ENCODE measurements at regions not wholly inside any gene's neighbourhood (a gene's known extent, or its start where the extent isn't known, plus 50 kb on each side); places are given as distances from the start of the nearest gene placed in this dataset.

DNA sequence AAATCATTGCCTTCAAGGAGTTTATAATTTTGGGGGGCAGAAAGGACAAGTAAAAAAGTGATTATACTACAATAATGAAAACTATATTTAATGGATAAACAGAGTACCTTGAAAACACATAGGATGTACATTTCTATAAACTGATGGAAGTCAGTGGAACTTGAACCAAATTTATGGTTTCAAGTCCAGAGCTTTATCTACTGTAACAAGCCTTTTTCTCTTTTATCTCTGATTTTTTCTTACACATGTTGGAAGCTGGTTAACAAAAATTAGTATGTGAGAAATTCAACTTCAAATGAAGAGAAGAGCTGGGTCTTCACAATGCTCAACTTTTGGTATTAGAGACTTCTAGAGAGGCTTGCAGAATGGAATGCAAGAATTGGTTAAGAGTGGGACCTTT, 393.6 kb downstream of the LMO7 start:
- Histone ChIP-seq H3K4me3 (ENCODE audit: low read length in 2 of 2) (no peak overlapping the region), H3K9me3 (ENCODE audit: control insufficient read depth in 2 of 2, insufficient read depth in 1 of 2, low read length in 1 of 2) (no peaks in the 10 kb centered on the region), H3K27me3 (ENCODE audit: control insufficient read depth in 2 of 2, insufficient read depth in 1 of 2, low read length in 1 of 2) (no peaks in the 10 kb centered on the region), H3K27ac (ENCODE audit: low read depth in 1 of 2, low read length in 1 of 2) (no peak overlapping the region), H3K4me1 (ENCODE audit: control insufficient read depth in 2 of 2, insufficient read depth in 2 of 2, low read length in 2 of 2) (no peaks in the 10 kb centered on the region), H3K36me3 (ENCODE audit: control insufficient read depth in 2 of 2, insufficient read depth in 2 of 2, low read length in 1 of 2) (no peaks in the 10 kb centered on the region)
- no peak for DNase-seq (ENCODE audit: low read depth in 6 of 9, low spot score in 9 of 9)

DNA sequence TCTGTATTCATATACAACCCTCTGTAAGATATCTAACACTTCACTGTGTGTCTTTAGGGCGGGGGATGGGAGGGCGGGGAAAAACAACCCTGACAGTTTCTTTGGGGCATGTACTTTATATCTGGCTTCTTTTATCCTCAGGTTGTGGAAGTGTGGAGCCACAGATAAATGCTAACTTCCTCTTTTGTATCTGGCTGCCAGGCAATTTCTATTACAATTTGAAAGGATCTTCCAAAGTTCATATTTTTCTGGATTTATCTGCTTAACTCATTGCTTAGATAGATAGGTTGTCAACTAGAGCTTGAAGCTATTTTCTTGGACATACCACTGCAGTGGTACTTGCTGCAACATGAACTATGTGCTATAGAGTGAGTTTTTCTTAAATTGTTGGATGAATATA, 393.0 kb downstream of the LMO7 start:
- H3K27ac ChIP-seq (ENCODE audit: low read depth in 1 of 2, low read length in 1 of 2) = no peak overlapping the region
- 11% methylated on average over 2 of the region's 2 CpGs for WGBS
- no peaks in the 10 kb centered on the region for H3K36me3 ChIP-seq (ENCODE audit: control insufficient read depth in 2 of 2, insufficient read depth in 2 of 2, low read length in 1 of 2)
- H3K4me1 ChIP-seq (ENCODE audit: control insufficient read depth in 2 of 2, insufficient read depth in 2 of 2, low read length in 2 of 2) = no peaks in the 10 kb centered on the region
- H3K27me3 ChIP-seq (ENCODE audit: control insufficient read depth in 2 of 2, insufficient read depth in 1 of 2, low read length in 1 of 2) = no peaks in the 10 kb centered on the region
- H3K4me3 ChIP-seq (ENCODE audit: low read length in 2 of 2) = no peak overlapping the region
- H3K9me3 ChIP-seq (ENCODE audit: control insufficient read depth in 2 of 2, insufficient read depth in 1 of 2, low read length in 1 of 2) = no peaks in the 10 kb centered on the region
- peak in 1 of 9 donors; percentile 36 for DNase-seq (ENCODE audit: low read depth in 6 of 9, low spot score in 9 of 9)

- Histone ChIP-seq H3K4me1 (ENCODE audit: control insufficient read depth in 2 of 2, insufficient read depth in 2 of 2, low read length in 2 of 2) (no peaks in the 10 kb centered on the region), H3K4me3 (ENCODE audit: low read length in 2 of 2) (no peak overlapping the region), H3K27me3 (ENCODE audit: control insufficient read depth in 2 of 2, insufficient read depth in 1 of 2, low read length in 1 of 2) (no peaks in the 10 kb centered on the region), H3K36me3 (ENCODE audit: control insufficient read depth in 2 of 2, insufficient read depth in 2 of 2, low read length in 1 of 2) (no peaks in the 10 kb centered on the region), H3K9me3 (ENCODE audit: control insufficient read depth in 2 of 2, insufficient read depth in 1 of 2, low read length in 1 of 2) (no peaks in the 10 kb centered on the region), H3K27ac (ENCODE audit: low read depth in 1 of 2, low read length in 1 of 2) (no peak overlapping the region)
- WGBS = 96% methylated on average over 2 of the region's 2 CpGs
- no peak for DNase-seq (ENCODE audit: low read depth in 6 of 9, low spot score in 9 of 9)
Measured at GRCh38 chr13:76027131-76027530, 391.0 kb downstream of the LMO7 start.

DNA sequence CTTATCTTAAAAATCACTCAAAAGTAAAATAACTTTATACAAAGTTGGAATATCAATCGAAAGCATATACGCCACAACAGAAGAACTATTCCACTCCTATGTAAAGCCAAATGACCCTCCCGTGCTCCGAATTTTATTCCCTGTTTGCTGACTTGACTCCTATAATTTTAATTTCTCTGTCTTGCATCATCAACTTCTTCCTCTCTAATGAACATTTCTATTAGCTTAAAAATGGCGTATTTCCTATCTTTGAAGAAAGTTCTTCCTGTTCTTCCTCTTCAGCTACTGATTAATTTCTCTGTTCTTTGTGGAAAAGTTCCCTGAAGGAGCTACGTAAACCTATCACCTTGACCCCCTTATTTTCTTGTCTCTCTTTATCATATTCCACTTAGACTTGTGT, 389.3 kb downstream of the LMO7 start:
- Histone ChIP-seq H3K36me3 (ENCODE audit: control insufficient read depth in 2 of 2, insufficient read depth in 2 of 2, low read length in 1 of 2) (no peaks in the 10 kb centered on the region), H3K4me1 (ENCODE audit: control insufficient read depth in 2 of 2, insufficient read depth in 2 of 2, low read length in 2 of 2) (no peaks in the 10 kb centered on the region), H3K27ac (ENCODE audit: low read depth in 1 of 2, low read length in 1 of 2) (no peak overlapping the region), H3K9me3 (ENCODE audit: control insufficient read depth in 2 of 2, insufficient read depth in 1 of 2, low read length in 1 of 2) (no peaks in the 10 kb centered on the region), H3K4me3 (ENCODE audit: low read length in 2 of 2) (no peak overlapping the region), H3K27me3 (ENCODE audit: control insufficient read depth in 2 of 2, insufficient read depth in 1 of 2, low read length in 1 of 2) (no peaks in the 10 kb centered on the region)
- no peak for DNase-seq (ENCODE audit: low read depth in 6 of 9, low spot score in 9 of 9)
- over 99% methylated on average over 6 of the region's 6 CpGs for WGBS

DNA sequence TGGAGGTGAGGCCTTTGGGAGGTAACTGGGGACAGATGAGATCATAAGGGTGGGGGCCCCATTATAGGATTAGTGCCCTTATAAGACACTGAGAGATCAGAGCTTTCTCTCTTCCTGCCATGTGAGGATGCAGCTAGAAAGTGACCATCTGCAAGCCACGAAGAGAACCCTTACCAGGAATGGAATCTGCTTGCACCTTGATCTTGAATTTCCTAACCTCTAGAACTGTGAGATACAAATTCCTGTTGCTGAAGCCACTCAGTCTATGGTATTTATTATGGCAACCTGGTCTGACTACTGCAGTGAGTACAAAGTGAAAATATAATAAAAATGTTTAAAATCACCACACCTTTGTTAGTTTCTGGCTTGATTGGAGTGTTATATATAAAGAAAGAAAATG, 388.0 kb downstream of the LMO7 start:
- no peaks in the 10 kb centered on the region for H3K27me3 ChIP-seq (ENCODE audit: control insufficient read depth in 2 of 2, insufficient read depth in 1 of 2, low read length in 1 of 2)
- no peak for DNase-seq (ENCODE audit: low read depth in 6 of 9, low spot score in 9 of 9)
- H3K36me3 ChIP-seq (ENCODE audit: control insufficient read depth in 2 of 2, insufficient read depth in 2 of 2, low read length in 1 of 2) = no peaks in the 10 kb centered on the region
- no peaks in the 10 kb centered on the region for H3K9me3 ChIP-seq (ENCODE audit: control insufficient read depth in 2 of 2, insufficient read depth in 1 of 2, low read length in 1 of 2)
- 95% methylated on average over 1 of the region's 1 CpG for WGBS
- H3K4me3 ChIP-seq (ENCODE audit: low read length in 2 of 2) = no peak overlapping the region
- no peak overlapping the region for H3K27ac ChIP-seq (ENCODE audit: low read depth in 1 of 2, low read length in 1 of 2)
- no peaks in the 10 kb centered on the region for H3K4me1 ChIP-seq (ENCODE audit: control insufficient read depth in 2 of 2, insufficient read depth in 2 of 2, low read length in 2 of 2)

DNA sequence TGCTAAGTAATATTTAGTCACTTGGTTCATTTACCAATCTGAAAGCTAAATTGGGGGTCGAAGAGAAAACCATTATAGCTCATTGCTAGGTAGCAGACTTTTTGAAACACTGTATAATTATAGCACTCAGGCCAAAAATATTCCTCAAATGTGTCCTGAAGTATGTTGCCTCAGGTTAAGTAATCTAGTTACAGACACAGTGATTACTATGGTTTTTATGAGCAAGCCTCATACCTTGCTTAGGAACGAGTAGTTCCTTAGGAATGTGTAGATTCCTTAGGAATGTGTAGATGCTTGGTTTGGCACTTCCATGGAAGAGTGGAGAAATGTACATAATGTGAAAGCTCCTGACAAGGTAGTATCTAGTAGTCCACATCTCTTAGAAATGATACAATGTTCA, 387.5 kb downstream of the LMO7 start:
- WGBS = 97% methylated on average over 2 of the region's 2 CpGs
- Histone ChIP-seq H3K36me3 (ENCODE audit: control insufficient read depth in 2 of 2, insufficient read depth in 2 of 2, low read length in 1 of 2) (no peaks in the 10 kb centered on the region), H3K4me1 (ENCODE audit: control insufficient read depth in 2 of 2, insufficient read depth in 2 of 2, low read length in 2 of 2) (no peaks in the 10 kb centered on the region)

GRCh38 chr13:76020421-76020955, 384.4 kb downstream of the LMO7 start:
- Histone ChIP-seq H3K9me3 (ENCODE audit: control insufficient read depth in 2 of 2, insufficient read depth in 1 of 2, low read length in 1 of 2) (no peaks in the 10 kb centered on the region), H3K27me3 (ENCODE audit: control insufficient read depth in 2 of 2, insufficient read depth in 1 of 2, low read length in 1 of 2) (no peaks in the 10 kb centered on the region), H3K27ac (ENCODE audit: low read depth in 1 of 2, low read length in 1 of 2) (no peak overlapping the region), H3K4me3 (ENCODE audit: low read length in 2 of 2) (no peak overlapping the region), H3K36me3 (ENCODE audit: control insufficient read depth in 2 of 2, insufficient read depth in 2 of 2, low read length in 1 of 2) (no peaks in the 10 kb centered on the region), H3K4me1 (ENCODE audit: control insufficient read depth in 2 of 2, insufficient read depth in 2 of 2, low read length in 2 of 2) (no peaks in the 10 kb centered on the region)
- no peak for DNase-seq (ENCODE audit: low read depth in 6 of 9, low spot score in 9 of 9)
- 95% methylated on average over 4 of the region's 4 CpGs for WGBS

More for the DNA sequence above, 387.5 kb downstream of the LMO7 start:
- Histone ChIP-seq H3K27me3 (ENCODE audit: control insufficient read depth in 2 of 2, insufficient read depth in 1 of 2, low read length in 1 of 2) (no peaks in the 10 kb centered on the region), H3K9me3 (ENCODE audit: control insufficient read depth in 2 of 2, insufficient read depth in 1 of 2, low read length in 1 of 2) (no peaks in the 10 kb centered on the region), H3K4me3 (ENCODE audit: low read length in 2 of 2) (no peak overlapping the region), H3K27ac (ENCODE audit: low read depth in 1 of 2, low read length in 1 of 2) (no peak overlapping the region)
- no peak for DNase-seq (ENCODE audit: low read depth in 6 of 9, low spot score in 9 of 9)

DNA sequence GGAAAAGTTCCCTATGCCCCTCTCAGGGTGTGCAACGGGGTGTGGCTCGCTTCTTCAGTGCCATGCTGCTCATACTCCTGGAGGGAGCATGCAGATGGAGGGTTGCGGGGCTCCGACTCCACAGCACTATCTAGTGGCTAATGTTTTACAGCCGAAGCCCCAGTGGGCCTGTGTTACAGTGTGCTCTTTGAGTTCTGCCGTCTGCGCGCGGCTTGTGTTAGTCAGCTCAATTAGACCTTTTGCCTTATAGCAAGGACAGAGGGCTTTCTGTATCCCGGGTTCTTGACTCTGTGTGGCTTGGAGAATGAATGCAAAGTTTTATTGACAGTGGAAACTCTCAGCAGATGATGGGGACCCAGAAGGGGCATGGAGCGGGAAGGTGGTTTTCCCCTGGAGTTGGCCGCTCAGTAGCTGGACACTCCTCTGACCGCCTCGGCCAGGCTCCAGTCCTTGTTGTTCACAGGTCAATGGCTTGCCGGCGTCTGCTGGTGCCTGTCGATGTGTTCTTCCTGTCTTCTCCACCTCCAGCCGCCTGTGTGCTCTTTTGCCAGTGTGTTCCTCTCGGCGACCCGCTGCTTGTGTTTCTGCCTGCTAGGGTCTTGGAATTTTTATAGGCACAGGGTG, 383.4 kb downstream of the LMO7 start:
- Histone ChIP-seq H3K36me3 (ENCODE audit: control insufficient read depth in 2 of 2, insufficient read depth in 2 of 2, low read length in 1 of 2) (no peaks in the 10 kb centered on the region), H3K27me3 (ENCODE audit: control insufficient read depth in 2 of 2, insufficient read depth in 1 of 2, low read length in 1 of 2) (no peaks in the 10 kb centered on the region), H3K27ac (ENCODE audit: low read depth in 1 of 2, low read length in 1 of 2) (no peak overlapping the region), H3K4me1 (ENCODE audit: control insufficient read depth in 2 of 2, insufficient read depth in 2 of 2, low read length in 2 of 2) (no peaks in the 10 kb centered on the region), H3K4me3 (ENCODE audit: low read length in 2 of 2) (no peak overlapping the region), H3K9me3 (ENCODE audit: control insufficient read depth in 2 of 2, insufficient read depth in 1 of 2, low read length in 1 of 2) (no peaks in the 10 kb centered on the region)
- 91% methylated on average over 21 of the region's 21 CpGs for WGBS
- peak in 1 of 9 donors; percentile 45 for DNase-seq (ENCODE audit: low read depth in 6 of 9, low spot score in 9 of 9)

GRCh38 chr13:76017861-76018556, 381.9 kb downstream of the LMO7 start:
- 97% methylated on average over 5 of the region's 5 CpGs for WGBS
- Histone ChIP-seq H3K27ac (ENCODE audit: low read depth in 1 of 2, low read length in 1 of 2) (no peak overlapping the region), H3K27me3 (ENCODE audit: control insufficient read depth in 2 of 2, insufficient read depth in 1 of 2, low read length in 1 of 2) (no peaks in the 10 kb centered on the region), H3K9me3 (ENCODE audit: control insufficient read depth in 2 of 2, insufficient read depth in 1 of 2, low read length in 1 of 2) (no peaks in the 10 kb centered on the region), H3K36me3 (ENCODE audit: control insufficient read depth in 2 of 2, insufficient read depth in 2 of 2, low read length in 1 of 2) (no peaks in the 10 kb centered on the region), H3K4me3 (ENCODE audit: low read length in 2 of 2) (no peak overlapping the region), H3K4me1 (ENCODE audit: control insufficient read depth in 2 of 2, insufficient read depth in 2 of 2, low read length in 2 of 2) (no peaks in the 10 kb centered on the region)
- peak in 1 of 9 donors; percentile 25 for DNase-seq (ENCODE audit: low read depth in 6 of 9, low spot score in 9 of 9)

Data from thymus (tissue), 11 donors.